K562 (cell line): ENCODE measurements at regions not wholly inside any gene's neighbourhood (a gene's known extent, or its start where the extent isn't known, plus 50 kb on each side); places are given as distances from the start of the nearest gene placed in this dataset.

ENCODE experiments used
- ATAC-seq: fragments of 200-7000 bp; cut with Tn5 transposase; 3 replicates; pipeline ENCODE4 v1.9.1; 2020; ENCODE audit warnings: moderate library complexity
- BruUV-seq: library from RNA; stranded (reverse); fragments of 400-500 nt; replicated peaks from 2 replicates; lab custom pipeline; 2021; lab: Mats Ljungman, UMichigan
- CTCF ChIA-PET: fragments of 300-600 bp; formaldehyde crosslinking; extraction: SDS; loops from one replicate; lab custom pipeline; 2021; ENCODE audit warnings: low intra/inter-chr PET ratio; lab: Yijun Ruan, JAX
- POLR2A ChIA-PET: fragments of 300-600, 350-650 bp; sonication (Branson Sonifier 250); formaldehyde crosslinking; extraction: SDS; loops from one replicate; lab custom pipeline; 2021; ENCODE audit warnings: antibody characterized with exemption, inconsistent platforms; lab: Yijun Ruan, JAX
- DNase-seq, 4 experiments: peaks; one replicate each; pipeline versions ENCODE4 v3.0.0 to v3.0.0-alpha.2; 2011 to 2018; ENCODE audit warnings: low spot score in 3 of 4, mixed read lengths in 3 of 4; ENCODE audit errors: extremely low read depth in 1 of 4
- FAIRE-seq: peaks from 2 replicates; lab custom pipeline; 2011; peaks lifted over from hg19 to GRCh38; lab: Jason Lieb, UNC
- H2AFZ ChIP-seq: 2 replicates; pipeline ENCODE4 v1.6.0; 2011; ENCODE audit warnings: low read depth, low read length, control low read depth, inconsistent platforms
- H3K27ac ChIP-seq: fragments of 200-600 bp; 3 replicates; pipeline ENCODE4 v1.8.0; 2011; ENCODE audit warnings: low read depth, mild to moderate bottlenecking, control low read depth, inconsistent platforms, low read length, moderate library complexity, mixed read lengths; ENCODE audit errors: extremely low read depth
- H3K27me3 ChIP-seq, 2 experiments: fragments of 300-600 bp in 1 of 2; 2 replicates in 1 of 2; 3 replicates in 1 of 2; pipeline versions ENCODE4 v1.6.0 to v1.8.0; 2011; ENCODE audit warnings: inconsistent platforms in 2 of 2, low read length in 2 of 2, mild to moderate bottlenecking in 1 of 2, mixed read lengths in 1 of 2, moderate library complexity in 1 of 2; ENCODE audit not compliant: control insufficient read depth in 2 of 2, insufficient read depth in 2 of 2
- H3K36me3 ChIP-seq: fragments of 300-600 bp; 3 replicates; pipeline ENCODE4 v1.8.0; 2011; ENCODE audit warnings: mild to moderate bottlenecking, low read length, inconsistent platforms; ENCODE audit not compliant: control insufficient read depth, insufficient read depth
- H3K4me1 ChIP-seq, 2 experiments: fragments of 200-600 bp in 1 of 2; replicated peaks in 1 of 2; 2 replicates in 1 of 2; 3 replicates in 1 of 2; pipeline versions ENCODE4 v1.5.1 to v1.8.0; 2011; ENCODE audit warnings: inconsistent platforms in 2 of 2, low read length in 2 of 2, mild to moderate bottlenecking in 1 of 2, mixed read lengths in 1 of 2, moderate library complexity in 1 of 2; ENCODE audit not compliant: control insufficient read depth in 2 of 2, insufficient read depth in 2 of 2
- H3K4me2 ChIP-seq: 2 replicates; pipeline ENCODE4 v1.6.1; 2011; ENCODE audit warnings: low read length, control low read depth, inconsistent platforms, mixed read lengths; ENCODE audit not compliant: insufficient read depth
- H3K4me3 ChIP-seq: fragments of 200-600 bp; sonication (generic), shearing (Covaris generic); 2 replicates; pipeline ENCODE4 v1.5.1; 2016; ENCODE audit warnings: control low read depth, inconsistent platforms
- H3K79me2 ChIP-seq: fragments of 200-600 bp; 3 replicates; pipeline ENCODE4 v1.8.0; 2011; ENCODE audit warnings: low read length, inconsistent platforms; ENCODE audit not compliant: control insufficient read depth, insufficient read depth
- H3K9ac ChIP-seq, 2 experiments: 2 replicates each; pipeline versions ENCODE4 v1.6.0 to v1.6.1; 2011; ENCODE audit warnings: low read depth in 2 of 2, low read length in 2 of 2, control low read depth in 1 of 2, inconsistent platforms in 1 of 2, mild to moderate bottlenecking in 1 of 2, mixed read lengths in 1 of 2; ENCODE audit not compliant: insufficient read depth in 1 of 2
- H3K9me1 ChIP-seq: one replicate; pipeline ENCODE4 v1.6.0; 2011; ENCODE audit warnings: inconsistent platforms, mild to moderate bottlenecking, low read length, moderate library complexity; ENCODE audit not compliant: control insufficient read depth, insufficient read depth
- H3K9me3 ChIP-seq: replicated peaks from 2 replicates; pipeline ENCODE4 v1.5.1; 2011; ENCODE audit warnings: low read depth, low read length, inconsistent platforms; ENCODE audit not compliant: control insufficient read depth, insufficient read depth
- H4K20me1 ChIP-seq: replicated peaks from 2 replicates; pipeline ENCODE4 v1.6.1; 2011; ENCODE audit warnings: low read length, inconsistent platforms, mixed read lengths; ENCODE audit not compliant: control insufficient read depth, insufficient read depth
- PRDM10 ChIP-seq: fragments of 450-650 bp; IDR thresholded peaks from 2 replicates; pipeline ENCODE4 v1.6.1; 2018; ENCODE audit not compliant: partially characterized antibody
- ZNF589 ChIP-seq: fragments of 200-800 bp; sonication (Bioruptor generic); IDR thresholded peaks from 2 replicates; pipeline ENCODE4 v1.6.1; 2016; ENCODE audit warnings: low read depth, missing genetic modification characterization, missing compliant biosample characterization
- WGBS: fragments of 100-300 bp; shearing (Covaris generic); methylation state at CpG from one replicate; pipeline ENCODE4 v1.1.6; 2016; ENCODE audit warnings: low coverage, mixed read lengths; ENCODE audit not compliant: insufficient coverage; ENCODE audit errors: missing lambda C conversion rate; 5-methylcytosine and 5-hydroxymethylcytosine counted together
- in situ Hi-C: fragments of 300-500 bp; cut with MboI; formaldehyde crosslinking; loops from 4 replicates; pipeline ENCODE4 v1.15.0; 2018; ENCODE audit warnings: inconsistent platforms, mixed read lengths
- intact Hi-C: fragments of 100-400 bp; cut with micrococcal nuclease; formaldehyde crosslinking; loops from 2 replicates; pipeline ENCODE4 v1.14.2; 2022
- TF ChIP-seq, protein P1 (sequence below): sonication (generic); formaldehyde crosslinking; IDR thresholded peaks from 2 replicates; pipeline ENCODE4 v1.8.0; 2022; ENCODE audit warnings: mild to moderate bottlenecking, missing genetic modification reagents, borderline replicate concordance

DNA sequence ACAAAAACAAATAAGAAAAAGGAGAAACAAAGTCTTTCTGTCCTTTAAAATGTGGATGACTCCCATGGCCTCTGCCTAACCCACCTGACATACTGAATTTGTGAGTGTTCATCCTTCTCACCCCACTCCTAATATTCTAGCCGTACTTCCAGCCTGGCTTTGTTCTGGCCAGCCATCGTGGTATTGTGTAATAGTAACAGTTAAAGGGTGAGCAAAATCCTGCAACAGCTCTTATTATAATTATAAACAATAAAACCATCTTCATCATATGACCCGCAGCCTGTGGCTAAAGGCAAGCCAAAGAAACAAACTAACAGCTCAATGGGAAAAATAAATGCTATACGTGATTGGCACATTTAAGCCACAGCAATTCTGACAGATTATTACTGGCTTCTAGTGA lies 721.6 kb upstream of the TENM4 start (continued):
- TF ChIP-seq PRDM10 (no peak), ZNF589 (CRISPR knock-in tag) (no peak)

DNA sequence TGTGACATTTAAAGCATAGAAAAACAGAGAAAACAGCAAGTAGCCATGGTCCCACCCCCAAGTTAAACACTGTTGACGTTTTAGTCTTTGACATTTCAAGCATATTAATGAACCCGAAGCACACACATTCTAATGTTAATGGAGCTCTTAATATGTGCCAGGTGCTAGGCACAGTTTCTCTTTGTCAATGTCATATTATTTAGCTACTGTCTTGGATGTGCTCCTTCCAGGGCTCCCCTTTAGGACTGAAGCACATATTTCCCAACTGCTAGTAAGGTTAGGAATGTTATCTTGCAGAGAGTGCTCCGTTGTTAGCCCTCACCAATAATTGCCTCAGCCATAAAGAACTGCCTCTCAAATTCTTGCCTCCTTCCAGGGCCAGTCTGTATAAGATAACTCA lies 716.6 kb upstream of the TENM4 start:
- ChIA-PET CTCF (no interaction called here), POLR2A (no interaction called here)
- Histone ChIP-seq H3K36me3 (no peaks in the 10 kb centered on the region), H3K4me2 (no peak overlapping the region), H3K27me3 (no peaks in the 10 kb centered on the region), H3K27ac (no peak overlapping the region), H3K79me2 (no peaks in the 10 kb centered on the region), H3K9ac (no peak overlapping the region), H3K9me3 (no peaks in the 10 kb centered on the region), H3K9me1 (no peaks in the 10 kb centered on the region), H3K4me3 (no peak overlapping the region), H4K20me1 (no peaks in the 10 kb centered on the region), H3K4me1 (no peaks in the 10 kb centered on the region), H2AFZ (no peak overlapping the region)
- in situ Hi-C loops: loop anchor here (10.0 kb wide), 1 partner anchor 1503 kb away; no protein-coding TSS in a partner anchor
- FAIRE-seq (no peak), DNase-seq (no peak), ATAC-seq (no peak)
- BruUV-seq: no TSS peak
- TF ChIP-seq, protein P1, sequence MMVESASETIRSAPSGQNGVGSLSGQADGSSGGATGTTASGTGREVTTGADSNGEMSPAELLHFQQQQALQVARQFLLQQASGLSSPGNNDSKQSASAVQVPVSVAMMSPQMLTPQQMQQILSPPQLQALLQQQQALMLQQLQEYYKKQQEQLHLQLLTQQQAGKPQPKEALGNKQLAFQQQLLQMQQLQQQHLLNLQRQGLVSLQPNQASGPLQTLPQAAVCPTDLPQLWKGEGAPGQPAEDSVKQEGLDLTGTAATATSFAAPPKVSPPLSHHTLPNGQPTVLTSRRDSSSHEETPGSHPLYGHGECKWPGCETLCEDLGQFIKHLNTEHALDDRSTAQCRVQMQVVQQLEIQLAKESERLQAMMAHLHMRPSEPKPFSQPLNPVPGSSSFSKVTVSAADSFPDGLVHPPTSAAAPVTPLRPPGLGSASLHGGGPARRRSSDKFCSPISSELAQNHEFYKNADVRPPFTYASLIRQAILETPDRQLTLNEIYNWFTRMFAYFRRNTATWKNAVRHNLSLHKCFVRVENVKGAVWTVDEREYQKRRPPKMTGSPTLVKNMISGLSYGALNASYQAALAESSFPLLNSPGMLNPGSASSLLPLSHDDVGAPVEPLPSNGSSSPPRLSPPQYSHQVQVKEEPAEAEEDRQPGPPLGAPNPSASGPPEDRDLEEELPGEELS (CRISPR knock-in tag): no peak
- WGBS: 0% methylated on average over 3 of the region's 3 CpGs
- intact Hi-C loops: no loop called here
